Vagina (tissue), 2 donors: ENCODE measurements at regions not wholly inside any gene's neighbourhood (a gene's known extent, or its start where the extent isn't known, plus 50 kb on each side); places are given as distances from the start of the nearest gene placed in this dataset.

Experiments
- DNase-seq, 2 donors: peaks; one replicate each; pipeline ENCODE4 v3.0.0-alpha.2; 2017; ENCODE audit errors: extremely low spot score in 2 of 2
- H3K27ac ChIP-seq: fragments of 200-600 bp; sonication (generic); one replicate; pipeline ENCODE4 v1.5.1; 2019
- H3K27me3 ChIP-seq: fragments of 200-600 bp; sonication (generic); one replicate; pipeline ENCODE4 v1.5.1; 2019
- H3K36me3 ChIP-seq, 2 donors: fragments of 200-600 bp; sonication (generic); one replicate each; pipeline ENCODE4 v1.5.1; 2017 to 2019
- H3K4me1 ChIP-seq: fragments of 200-600 bp; sonication (generic); one replicate; pipeline ENCODE4 v1.5.1; 2019
- H3K4me3 ChIP-seq, 2 donors: fragments of 200-600 bp; sonication (generic); 1 replicate in 1 of 2; 2 replicates in 1 of 2; pipeline ENCODE4 v1.5.1; 2016 to 2019
- H3K9me3 ChIP-seq: fragments of 200-600 bp; sonication (generic); one replicate; pipeline ENCODE4 v1.5.1; 2019
- POLR2A ChIP-seq, 2 donors: fragments of 450-650 bp; IDR thresholded peaks; one replicate each; pipeline ENCODE4 v1.6.1; 2017; ENCODE audit warnings: antibody characterized with exemption in 2 of 2, mild to moderate bottlenecking in 2 of 2, moderate library complexity in 2 of 2
- POLR2AphosphoS5 ChIP-seq, 2 donors: sonication (generic); formaldehyde crosslinking; IDR thresholded peaks; one replicate each; pipeline ENCODE4 v1.9.0; 2017; ENCODE audit warnings: antibody characterized with exemption in 2 of 2, mild to moderate bottlenecking in 2 of 2, low read depth in 1 of 2; ENCODE audit not compliant: insufficient read depth in 1 of 2
- intact Hi-C: fragments of 100-400 bp; cut with DNase I; formaldehyde crosslinking; loops from one replicate; pipeline ENCODE4 v1.15.1; 2023
- TF ChIP-seq, protein P1 (sequence below), 3 experiments: fragments of 450-650 bp in 2 of 3; fragments of 200-600 bp in 1 of 3; sonication (generic) in 1 of 3; IDR thresholded peaks; one replicate each; pipeline ENCODE4 v1.5.1; 2017 to 2019; ENCODE audit warnings: antibody characterized with exemption in 3 of 3, mild to moderate bottlenecking in 2 of 3, moderate library complexity in 2 of 3

DNA sequence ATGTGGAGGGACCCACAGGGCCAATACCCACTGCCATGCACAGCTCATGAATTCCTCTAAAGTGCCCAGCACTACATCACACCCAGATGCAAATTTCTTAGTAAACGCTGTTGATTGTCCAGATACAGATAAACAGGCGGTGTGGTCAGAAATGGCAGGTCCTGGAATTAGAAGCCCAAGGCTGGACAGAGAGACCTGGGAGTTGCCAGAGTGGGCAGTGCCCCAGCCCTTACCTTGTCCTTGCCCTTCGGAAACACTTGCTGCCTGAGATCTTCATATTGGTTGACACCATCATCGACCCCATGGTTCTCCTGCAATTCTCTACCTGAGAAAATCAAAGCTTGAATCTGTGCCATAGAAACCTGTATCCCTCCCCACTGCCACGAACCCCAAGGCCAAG is 149.3 kb upstream of the ETV3 start:
- H3K27me3 ChIP-seq, result no peaks in the 10 kb centered on the region
- H3K9me3 ChIP-seq, result no peaks in the 10 kb centered on the region
- H3K4me1 ChIP-seq, result no peaks in the 10 kb centered on the region
- TF ChIP-seq, protein P1, sequence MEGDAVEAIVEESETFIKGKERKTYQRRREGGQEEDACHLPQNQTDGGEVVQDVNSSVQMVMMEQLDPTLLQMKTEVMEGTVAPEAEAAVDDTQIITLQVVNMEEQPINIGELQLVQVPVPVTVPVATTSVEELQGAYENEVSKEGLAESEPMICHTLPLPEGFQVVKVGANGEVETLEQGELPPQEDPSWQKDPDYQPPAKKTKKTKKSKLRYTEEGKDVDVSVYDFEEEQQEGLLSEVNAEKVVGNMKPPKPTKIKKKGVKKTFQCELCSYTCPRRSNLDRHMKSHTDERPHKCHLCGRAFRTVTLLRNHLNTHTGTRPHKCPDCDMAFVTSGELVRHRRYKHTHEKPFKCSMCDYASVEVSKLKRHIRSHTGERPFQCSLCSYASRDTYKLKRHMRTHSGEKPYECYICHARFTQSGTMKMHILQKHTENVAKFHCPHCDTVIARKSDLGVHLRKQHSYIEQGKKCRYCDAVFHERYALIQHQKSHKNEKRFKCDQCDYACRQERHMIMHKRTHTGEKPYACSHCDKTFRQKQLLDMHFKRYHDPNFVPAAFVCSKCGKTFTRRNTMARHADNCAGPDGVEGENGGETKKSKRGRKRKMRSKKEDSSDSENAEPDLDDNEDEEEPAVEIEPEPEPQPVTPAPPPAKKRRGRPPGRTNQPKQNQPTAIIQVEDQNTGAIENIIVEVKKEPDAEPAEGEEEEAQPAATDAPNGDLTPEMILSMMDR (IDR thresholded peaks at IDR 0.05), result no peak
- TF ChIP-seq POLR2A (IDR thresholded peaks at IDR 0.05) (no peak), POLR2AphosphoS5 (IDR thresholded peaks at IDR 0.05; ENCODE audit: insufficient read depth in 1 of 2, low read depth in 1 of 2) (no peak)
- H3K36me3 ChIP-seq, result no peaks in the 10 kb centered on the region
- intact Hi-C loops, result no loop called here
- DNase-seq, result peak; percentile 74 to 77
- no peak overlapping the region for H3K27ac ChIP-seq
- no peak overlapping the region for H3K4me3 ChIP-seq

DNA sequence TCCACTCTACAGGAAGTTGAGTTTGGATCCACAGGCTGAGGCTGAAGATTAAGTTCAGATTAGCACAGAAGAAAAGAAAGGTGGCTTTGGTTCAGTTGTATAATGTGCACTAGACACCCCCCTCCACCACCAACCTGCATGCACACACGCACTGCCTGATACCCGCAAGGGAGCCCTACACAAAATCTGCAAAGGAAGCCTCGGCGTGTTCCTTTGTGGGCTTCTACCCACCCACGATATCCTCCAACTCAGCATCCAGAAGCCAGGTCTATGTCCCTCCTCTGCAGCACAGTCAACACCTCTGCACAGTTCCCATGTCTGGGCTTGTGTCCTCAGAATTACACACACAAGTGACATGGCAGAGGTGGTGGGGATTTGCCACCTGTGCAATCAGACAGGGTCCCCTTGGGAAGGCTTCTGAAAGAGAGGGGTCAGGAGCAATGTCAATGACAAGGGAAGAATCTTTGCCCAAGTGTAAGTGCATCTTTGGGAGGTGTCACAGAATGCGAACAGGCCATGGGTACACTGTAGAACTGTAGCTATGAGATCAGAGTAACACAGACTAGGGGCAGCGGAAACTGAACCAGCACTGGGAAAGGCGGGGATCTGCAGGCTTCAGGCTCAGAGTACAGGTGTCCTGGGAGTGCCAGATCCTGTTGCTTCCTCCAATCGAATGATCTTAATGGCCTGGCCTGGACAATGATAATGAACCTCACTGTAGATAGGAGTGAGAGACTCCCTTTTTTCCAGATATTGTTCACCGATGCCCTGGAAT is 148.6 kb upstream of the ETV3 start:
- Histone ChIP-seq H3K9me3 (no peaks in the 10 kb centered on the region), H3K4me3 (no peak overlapping the region), H3K27ac (no peak overlapping the region), H3K27me3 (no peaks in the 10 kb centered on the region), H3K4me1 (no peaks in the 10 kb centered on the region), H3K36me3 (no peaks in the 10 kb centered on the region)
- DNase-seq, result peak in 1 of 2 donors; percentile 54
- intact Hi-C loops, result no loop called here
- TF ChIP-seq, protein P1 (IDR thresholded peaks at IDR 0.05), result no peak
- TF ChIP-seq POLR2AphosphoS5 (IDR thresholded peaks at IDR 0.05; ENCODE audit: insufficient read depth in 1 of 2, low read depth in 1 of 2), result no peak
- no peak for TF ChIP-seq POLR2A (IDR thresholded peaks at IDR 0.05)

DNA sequence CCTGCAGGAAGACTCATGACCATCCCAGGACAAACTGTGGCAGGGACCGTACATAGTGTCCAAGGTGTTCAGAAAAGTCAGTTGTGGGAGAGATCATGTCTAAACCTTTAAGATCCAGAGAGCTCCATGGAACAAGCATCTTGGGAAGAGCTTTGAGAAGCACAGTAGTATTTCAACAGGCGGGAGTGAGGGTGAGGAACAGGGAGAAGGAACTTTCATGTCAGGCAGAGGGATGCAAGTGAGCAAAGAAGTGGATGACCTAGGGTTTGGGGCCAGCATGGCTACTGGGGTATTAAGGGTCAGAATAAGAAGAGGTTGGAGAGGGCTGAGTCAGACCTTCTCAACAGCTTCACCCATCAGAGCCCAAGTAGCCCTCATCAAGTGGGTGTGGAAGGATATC is 147.9 kb upstream of the ETV3 start:
- no peaks in the 10 kb centered on the region for H3K4me1 ChIP-seq
- intact Hi-C loops, result no loop called here
- H3K36me3 ChIP-seq, result no peaks in the 10 kb centered on the region
- peak in 1 of 2 donors; percentile 62 for DNase-seq
- no peak overlapping the region for H3K4me3 ChIP-seq
- no peaks in the 10 kb centered on the region for H3K27me3 ChIP-seq
- TF ChIP-seq POLR2AphosphoS5 (IDR thresholded peaks at IDR 0.05; ENCODE audit: insufficient read depth in 1 of 2, low read depth in 1 of 2) (no peak), POLR2A (IDR thresholded peaks at IDR 0.05) (no peak)
- TF ChIP-seq, protein P1 (IDR thresholded peaks at IDR 0.05), result no peak
- no peak overlapping the region for H3K27ac ChIP-seq
- no peaks in the 10 kb centered on the region for H3K9me3 ChIP-seq

- no peaks in the 10 kb centered on the region for H3K36me3 ChIP-seq
- H3K9me3 ChIP-seq, result no peaks in the 10 kb centered on the region
- peak in 1 of 2 donors; percentile 40 for DNase-seq
- H3K4me1 ChIP-seq, result no peaks in the 10 kb centered on the region
- H3K4me3 ChIP-seq, result no peak overlapping the region
- H3K27me3 ChIP-seq, result no peaks in the 10 kb centered on the region
- no peak for TF ChIP-seq POLR2AphosphoS5 (IDR thresholded peaks at IDR 0.05; ENCODE audit: insufficient read depth in 1 of 2, low read depth in 1 of 2)
- no peak for TF ChIP-seq POLR2A (IDR thresholded peaks at IDR 0.05)
- TF ChIP-seq, protein P1 (IDR thresholded peaks at IDR 0.05), result no peak
- H3K27ac ChIP-seq, result no peak overlapping the region
- intact Hi-C loops, result no loop called here
These were observed 146.3 kb upstream of the ETV3 start for GRCh38 chr1:157284451-157284850.

- Histone ChIP-seq H3K4me1 (no peaks in the 10 kb centered on the region), H3K27me3 (no peaks in the 10 kb centered on the region), H3K9me3 (no peaks in the 10 kb centered on the region), H3K36me3 (no peaks in the 10 kb centered on the region), H3K4me3 (no peak overlapping the region), H3K27ac (no peak overlapping the region)
- intact Hi-C loops, result no loop called here
- DNase-seq, result no peak
- no peak for TF ChIP-seq POLR2AphosphoS5 (IDR thresholded peaks at IDR 0.05; ENCODE audit: insufficient read depth in 1 of 2, low read depth in 1 of 2)
- TF ChIP-seq, protein P1 (IDR thresholded peaks at IDR 0.05), result no peak
- no peak for TF ChIP-seq POLR2A (IDR thresholded peaks at IDR 0.05)
These were observed 141.6 kb upstream of the ETV3 start for GRCh38 chr1:157279802-157280140.
